CD14-positive monocyte (primary cell): ENCODE measurements at regions not wholly inside any gene's neighbourhood (a gene's known extent, or its start where the extent isn't known, plus 50 kb on each side); places are given as distances from the start of the nearest gene placed in this dataset.

Experiments
- DNase-seq, 3 donors: peaks; one replicate each; pipeline ENCODE4 v3.0.0-alpha.2; 2011 to 2022
- H2AFZ ChIP-seq: 2 replicates; pipeline ENCODE4 v1.6.0; 2012; ENCODE audit warnings: mild to moderate bottlenecking, low read depth, low read length, inconsistent platforms; ENCODE audit not compliant: insufficient read depth, poor library complexity, severe bottlenecking
- H3K27ac ChIP-seq, 2 donors: 1 replicate in 1 of 2; 2 replicates in 1 of 2; pipeline ENCODE4 v1.5.1; 2012 to 2013; ENCODE audit warnings: low read length in 2 of 2, control low read depth in 1 of 2, inconsistent platforms in 1 of 2, low read depth in 1 of 2, mild to moderate bottlenecking in 1 of 2
- H3K27me3 ChIP-seq, 2 donors: one replicate each; pipeline versions ENCODE4 v1.6.0 to v1.6.1; 2011 to 2013; ENCODE audit warnings: low read length in 2 of 2; ENCODE audit not compliant: control insufficient read depth in 2 of 2, insufficient read depth in 2 of 2
- H3K36me3 ChIP-seq, 2 donors: replicated peaks in 1 of 2; 1 replicate in 1 of 2; 2 replicates in 1 of 2; pipeline versions ENCODE4 v1.5.1 to v1.6.1; 2012 to 2013; ENCODE audit warnings: low read length in 2 of 2, control low read depth in 1 of 2, inconsistent platforms in 1 of 2, mild to moderate bottlenecking in 1 of 2; ENCODE audit not compliant: insufficient read depth in 2 of 2, control insufficient read depth in 1 of 2
- H3K4me1 ChIP-seq, 2 donors: 1 replicate in 1 of 2; 2 replicates in 1 of 2; pipeline versions ENCODE4 v1.5.1 to v1.6.1; 2012 to 2013; ENCODE audit warnings: low read length in 2 of 2, control low read depth in 1 of 2, inconsistent platforms in 1 of 2, mild to moderate bottlenecking in 1 of 2, moderate library complexity in 1 of 2; ENCODE audit not compliant: insufficient read depth in 2 of 2, control insufficient read depth in 1 of 2
- H3K4me2 ChIP-seq: replicated peaks from 2 replicates; pipeline ENCODE3; 2012; ENCODE audit warnings: low read length, moderate library complexity, mild to moderate bottlenecking; ENCODE audit not compliant: poor library complexity, severe bottlenecking; ENCODE audit errors: extremely low read depth
- H3K4me3 ChIP-seq, 3 experiments: fragments of 200-600 bp in 1 of 3; sonication (generic) in 1 of 3; replicated peaks in 1 of 3; 1 replicate in 2 of 3; 2 replicates in 1 of 3; pipeline ENCODE4 v1.5.1; 2011 to 2013; ENCODE audit warnings: low read length in 3 of 3, mild to moderate bottlenecking in 3 of 3, control low read depth in 2 of 3, low read depth in 2 of 3, inconsistent platforms in 1 of 3, moderate library complexity in 1 of 3
- H3K79me2 ChIP-seq: 2 replicates; pipeline ENCODE4 v1.6.0; 2012; ENCODE audit warnings: mild to moderate bottlenecking, control low read depth, inconsistent platforms, low read length, moderate library complexity; ENCODE audit not compliant: insufficient read depth
- H3K9ac ChIP-seq: 2 replicates; pipeline ENCODE4 v1.6.0; 2017; ENCODE audit warnings: low read length, mild to moderate bottlenecking; ENCODE audit not compliant: insufficient read depth, poor library complexity, severe bottlenecking
- H3K9me3 ChIP-seq, 2 donors: replicated peaks in 1 of 2; 1 replicate in 1 of 2; 2 replicates in 1 of 2; pipeline versions ENCODE4 v1.5.1 to v1.6.1; 2012 to 2013; ENCODE audit warnings: low read length in 2 of 2, control low read depth in 1 of 2; ENCODE audit not compliant: control insufficient read depth in 1 of 2, insufficient read depth in 1 of 2
- H4K20me1 ChIP-seq: 2 replicates; pipeline ENCODE4 v1.6.0; 2012; ENCODE audit warnings: mild to moderate bottlenecking, low read length, control low read depth, moderate library complexity; ENCODE audit not compliant: insufficient read depth
- H3K27ac Mint-ChIP-seq, 7 donors: one replicate each; pipeline ENCODE4 v1.8.0; 2020; ENCODE audit warnings: mild to moderate bottlenecking in 7 of 7, mixed read lengths in 7 of 7, moderate library complexity in 6 of 7, inconsistent platforms in 2 of 7
- H3K27me3 Mint-ChIP-seq, 3 donors: one replicate each; pipeline ENCODE4 v1.8.0; 2021 to 2022; ENCODE audit warnings: low read depth in 3 of 3, mild to moderate bottlenecking in 3 of 3, mixed read lengths in 3 of 3, moderate library complexity in 3 of 3, inconsistent platforms in 1 of 3
- H3K36me3 Mint-ChIP-seq, 2 donors: one replicate each; pipeline ENCODE4 v1.8.0; 2020; ENCODE audit warnings: mixed read lengths in 2 of 2, inconsistent platforms in 1 of 2, mild to moderate bottlenecking in 1 of 2
- H3K4me1 Mint-ChIP-seq: one replicate; pipeline ENCODE4 v1.8.0; 2020; ENCODE audit warnings: mild to moderate bottlenecking, mixed read lengths
- H3K4me3 Mint-ChIP-seq, 2 donors: one replicate each; pipeline ENCODE4 v1.8.0; 2020; ENCODE audit warnings: mild to moderate bottlenecking in 2 of 2, mixed read lengths in 2 of 2, moderate library complexity in 1 of 2
- H3K9me3 Mint-ChIP-seq, 7 donors: one replicate each; pipeline ENCODE4 v1.8.0; 2020 to 2022; ENCODE audit warnings: mixed read lengths in 7 of 7, mild to moderate bottlenecking in 6 of 7, moderate library complexity in 6 of 7, inconsistent platforms in 2 of 7
- CTCF ChIP-seq: fragments of 200-600 bp; IDR thresholded peaks from one replicate; pipeline ENCODE4 v1.8.0; 2022; ENCODE audit warnings: antibody characterized with exemption, mild to moderate bottlenecking
- WGBS: methylation state at CpG from one replicate; pipeline ENCODE4 v1.1.5; 2013; ENCODE audit warnings: missing lambda C conversion rate; ENCODE audit not compliant: insufficient coverage; 5-methylcytosine and 5-hydroxymethylcytosine counted together
- intact Hi-C, 2 donors: fragments of 100-400 bp; cut with micrococcal nuclease; formaldehyde crosslinking; loops; one replicate each; pipeline versions ENCODE4 v1.15.0 to v1.15.1; 2023

GRCh38 chr11:23730307-23730998, 766.4 kb upstream of the LUZP2 start:
- Histone ChIP-seq H3K79me2 (no peaks in the 10 kb centered on the region), H3K4me3 (no peak overlapping the region), H3K4me2 (no peak overlapping the region), H3K9ac (no peak overlapping the region), H2AFZ (no peak overlapping the region), H3K9me3 (peaks cover 24 to 26% of the 10 kb centered on the region in 2 donors), H3K27me3 (no peaks in the 10 kb centered on the region), H3K27ac (no peak overlapping the region), H3K4me1 (no peaks in the 10 kb centered on the region), H4K20me1 (no peaks in the 10 kb centered on the region), H3K36me3 (no peaks in the 10 kb centered on the region)
- Mint-ChIP-seq H3K27ac (no peak overlapping the region), H3K4me3 (no peak overlapping the region), H3K36me3 (no peaks in the 10 kb centered on the region), H3K9me3 (peaks cover 4 to 29% (median 9%) of the 10 kb centered on the region in 7 donors), H3K4me1 (no peaks in the 10 kb centered on the region), H3K27me3 (peaks cover 0 to 2% (median 0%) of the 10 kb centered on the region in 3 donors)
- no peak for DNase-seq
- 93% methylated on average over 38 of the region's 43 CpGs for WGBS
- no peak for TF ChIP-seq CTCF
- intact Hi-C loops = no loop called here

- Mint-ChIP-seq H3K27ac (no peak overlapping the region), H3K4me1 (no peaks in the 10 kb centered on the region), H3K36me3 (no peaks in the 10 kb centered on the region), H3K27me3 (peaks cover 0 to 2% (median 0%) of the 10 kb centered on the region in 3 donors), H3K9me3 (peaks cover 4 to 29% (median 10%) of the 10 kb centered on the region in 7 donors), H3K4me3 (no peak overlapping the region)
- Histone ChIP-seq H3K27me3 (no peaks in the 10 kb centered on the region), H3K27ac (no peak overlapping the region), H3K9me3 (peaks cover 24 to 26% of the 10 kb centered on the region in 2 donors), H3K4me3 (no peak overlapping the region), H3K4me1 (no peaks in the 10 kb centered on the region), H4K20me1 (no peaks in the 10 kb centered on the region), H2AFZ (no peak overlapping the region), H3K4me2 (no peak overlapping the region), H3K36me3 (no peaks in the 10 kb centered on the region), H3K79me2 (no peaks in the 10 kb centered on the region), H3K9ac (no peak overlapping the region)
- no CpG with 5 or more reads among the region's 7 CpGs for WGBS
- TF ChIP-seq CTCF = no peak
- DNase-seq = no peak
- intact Hi-C loops = no loop called here
Measured at GRCh38 chr11:23732026-23732425, 764.8 kb upstream of the LUZP2 start.
